NCI-H187 treated with DMSO at 0.1 percent for 48 hours (cell line): ENCODE measurements at regions not wholly inside any gene's neighbourhood (a gene's known extent, or its start where the extent isn't known, plus 50 kb on each side); places are given as distances from the start of the nearest gene placed in this dataset.
"Not testable (repeated sequence)": the region's sequence is repeated elsewhere in the genome, so short reads cannot be mapped to it uniquely, and the experiment has no call there.

ENCODE experiments used
- DNase-seq: peaks from one replicate; lab custom pipeline; 2025; lab: John Stamatoyannopoulos, UW

DNA sequence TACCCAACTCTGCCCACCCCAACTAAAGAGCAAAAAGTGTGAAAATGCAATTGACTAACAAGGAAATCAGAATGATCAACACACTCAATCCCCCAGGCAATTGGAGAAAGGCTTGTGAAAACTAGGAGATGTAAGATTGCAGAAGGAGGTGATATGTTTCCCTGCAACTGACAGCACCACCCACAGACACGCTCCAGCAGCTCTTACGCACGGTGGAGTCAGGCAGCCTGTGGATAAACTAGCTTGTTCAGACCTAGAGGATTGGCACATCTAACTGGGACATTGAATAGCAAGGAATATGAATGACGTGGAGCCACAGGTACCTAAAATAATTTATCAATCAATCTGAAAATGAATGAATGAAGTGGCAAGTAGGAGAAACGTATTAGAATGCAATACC, 125.7 kb upstream of the MYO3A start:
- DNase-seq: no peak

DNA sequence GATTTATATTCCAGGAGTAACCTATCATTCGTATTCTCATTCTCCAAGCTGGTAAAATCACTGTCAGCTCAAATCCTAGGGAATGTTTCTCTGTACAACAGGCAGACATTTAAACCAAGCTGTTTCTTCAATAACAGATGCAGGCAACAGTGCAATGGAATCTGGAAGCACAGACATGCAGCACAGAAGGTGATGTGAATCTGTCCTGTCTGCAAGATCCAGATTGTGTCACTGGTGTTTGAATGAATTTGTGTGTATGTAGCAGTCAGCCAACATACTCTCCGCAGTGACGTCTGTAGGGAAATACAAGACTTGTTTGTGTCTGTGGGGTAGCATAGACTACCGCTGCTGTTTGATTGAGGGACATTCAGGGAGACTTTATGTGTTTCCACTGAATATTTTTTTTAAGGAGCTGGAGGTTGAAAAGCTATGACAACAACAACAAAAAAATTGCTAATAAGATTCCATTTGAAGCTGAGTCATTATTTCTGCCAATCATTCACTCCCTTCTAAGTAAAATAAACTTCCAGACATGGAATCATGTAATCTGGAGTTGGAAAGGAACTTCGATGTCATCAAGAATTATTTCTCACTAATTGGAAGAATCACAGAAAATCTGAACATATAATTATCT, 122.9 kb upstream of the MYO3A start:
- DNase-seq: no peak

DNA sequence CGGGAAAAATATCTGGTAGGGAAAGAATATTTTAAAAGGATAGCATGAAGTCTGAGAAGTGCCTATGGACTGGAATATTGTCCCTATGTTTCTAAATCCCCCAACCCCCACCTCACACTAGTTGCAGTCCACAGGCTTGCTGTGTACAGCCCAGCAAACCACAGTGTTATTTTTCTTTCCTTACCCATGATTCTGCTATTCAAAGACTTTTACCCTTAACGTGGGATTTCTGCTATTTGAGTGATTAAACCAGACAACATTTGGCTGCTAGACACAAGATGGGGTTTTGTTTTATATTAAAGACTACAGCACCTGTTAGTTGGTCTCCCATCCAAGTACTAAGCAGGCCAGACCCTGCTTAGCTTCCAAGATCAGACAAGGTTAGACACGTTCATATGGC, 120.5 kb upstream of the MYO3A start:
- no peak for DNase-seq

DNA sequence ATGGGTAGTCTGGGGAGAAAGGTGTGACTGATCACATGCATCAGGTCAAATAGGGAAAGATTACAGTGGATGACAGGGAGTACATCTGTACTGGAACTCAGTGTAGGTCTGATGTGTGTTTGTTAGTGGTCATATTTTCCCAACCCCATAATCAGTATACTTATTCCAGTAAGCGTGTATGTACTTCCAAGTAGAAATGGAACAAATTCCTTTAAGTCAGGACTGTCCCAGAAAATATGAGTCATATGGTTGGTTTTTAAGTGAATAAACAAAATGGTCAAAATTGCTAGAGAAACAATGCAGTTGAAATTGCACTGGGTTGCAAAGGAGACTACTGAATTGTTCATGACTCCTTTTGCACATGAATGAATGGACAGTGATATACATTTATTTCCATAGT, 118.8 kb upstream of the MYO3A start:
- no peak for DNase-seq

DNA sequence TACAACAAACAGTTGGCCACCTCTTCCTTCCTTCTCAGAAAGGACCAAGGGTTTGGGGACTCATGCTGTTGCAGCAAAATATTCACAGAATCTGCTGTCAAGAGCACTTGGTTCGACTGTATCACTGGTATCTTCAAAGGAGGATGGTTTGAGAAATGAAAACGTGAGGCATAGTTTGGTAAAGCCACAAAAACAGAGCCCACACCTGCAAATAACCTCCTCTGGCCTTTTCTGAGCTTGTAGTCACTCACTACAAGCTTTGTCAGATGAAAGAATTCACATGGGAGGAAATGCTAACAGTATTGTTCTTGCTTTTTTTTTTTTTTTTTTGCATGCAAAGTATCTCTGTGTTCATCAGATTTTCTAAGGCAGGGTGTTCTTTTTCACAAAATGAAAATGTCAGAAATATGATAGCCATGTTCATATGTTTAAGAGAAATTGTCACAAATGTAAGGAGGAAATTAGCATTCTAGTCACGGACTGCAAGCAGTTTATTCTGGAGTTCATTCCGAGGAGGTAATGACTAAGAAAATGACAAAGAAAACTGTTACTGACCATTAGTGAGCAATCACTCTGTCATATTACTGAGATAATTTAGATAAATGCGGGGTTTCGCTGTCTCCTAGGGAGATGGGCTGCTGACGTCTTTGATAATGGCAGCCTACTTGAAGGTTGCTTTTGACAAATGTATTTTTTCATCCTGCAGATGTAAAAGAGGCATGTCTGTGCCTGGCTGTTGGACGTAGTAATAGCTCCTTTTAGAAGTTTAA, 117.8 kb upstream of the MYO3A start:
- no peak for DNase-seq

DNA sequence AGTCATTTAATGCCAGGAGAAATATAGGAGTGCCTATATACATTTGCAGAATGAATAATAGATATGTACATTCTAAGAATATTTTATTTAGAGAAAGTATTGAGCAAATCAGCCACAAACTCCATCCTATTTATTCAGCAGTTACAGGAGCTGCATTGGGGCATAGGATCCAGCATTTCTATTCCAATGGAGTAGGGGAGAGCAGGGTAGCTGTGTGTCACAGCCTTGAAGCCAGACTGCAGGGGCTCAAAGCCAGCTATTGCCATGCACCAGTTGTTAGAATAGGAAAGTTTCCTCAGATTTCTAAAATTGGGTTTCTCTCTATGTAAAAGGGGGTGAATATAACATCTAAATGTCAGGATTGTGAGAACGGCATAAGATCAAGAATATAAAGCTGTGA, 116.8 kb upstream of the MYO3A start:
- DNase-seq: no peak

DNA sequence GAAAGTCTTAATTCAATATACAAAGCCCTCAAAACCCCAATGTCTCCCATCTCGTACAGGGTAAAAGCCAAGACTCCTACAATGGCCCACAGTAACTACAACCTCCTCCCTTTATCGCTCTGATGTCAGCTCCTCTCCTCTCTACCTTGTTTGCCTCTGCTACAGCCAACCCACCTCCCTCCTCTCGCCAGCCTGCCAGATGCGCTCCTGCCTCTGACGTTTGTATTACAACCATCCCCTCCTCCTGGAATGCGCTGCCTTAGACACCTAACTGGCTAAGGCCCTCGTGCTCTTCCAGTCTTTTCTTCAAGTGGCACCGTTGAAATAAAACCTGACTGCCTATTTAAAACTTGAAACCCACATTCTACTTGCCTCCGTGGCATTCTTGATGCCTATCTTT, 115.3 kb upstream of the MYO3A start:
- no peak for DNase-seq

DNA sequence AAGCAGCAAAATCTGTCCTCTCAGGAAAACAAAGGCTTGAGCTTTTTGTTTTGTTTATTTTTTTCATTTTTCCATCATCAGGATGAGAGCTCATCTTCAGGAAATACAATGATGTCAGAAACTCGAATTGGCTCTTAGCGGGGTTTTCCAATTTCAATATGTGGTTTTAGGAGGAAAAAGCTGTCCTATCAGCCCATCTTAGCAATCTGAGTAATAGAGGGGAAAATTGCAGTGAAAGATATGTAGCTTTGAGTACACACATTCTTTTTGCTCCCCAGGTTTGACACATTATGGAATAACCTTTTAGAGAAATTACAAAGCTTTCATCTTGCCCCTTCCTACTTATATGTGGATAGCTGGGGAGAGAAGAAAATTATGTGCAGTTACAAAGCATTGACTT, 113.6 kb upstream of the MYO3A start:
- DNase-seq: no peak

DNA sequence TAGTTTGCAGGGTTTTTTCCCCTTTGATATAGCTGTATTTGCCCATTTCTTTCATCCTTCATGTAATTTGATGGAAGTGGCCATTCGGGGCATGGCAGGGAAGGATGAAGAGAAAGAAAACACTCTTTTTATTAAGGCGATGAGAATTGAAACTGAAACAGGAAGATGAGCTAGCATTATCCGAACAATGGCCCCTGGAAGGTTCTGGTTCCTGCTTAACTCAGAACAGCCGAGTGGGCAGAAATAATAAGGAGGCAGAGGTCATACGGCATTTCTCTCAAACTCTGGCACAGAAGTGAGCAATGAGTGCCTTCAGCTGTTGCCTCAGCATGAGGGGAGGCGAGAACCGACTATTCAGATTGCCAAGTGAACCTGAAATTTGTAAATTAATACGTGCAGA, 113.2 kb upstream of the MYO3A start:
- DNase-seq: no peak

DNA sequence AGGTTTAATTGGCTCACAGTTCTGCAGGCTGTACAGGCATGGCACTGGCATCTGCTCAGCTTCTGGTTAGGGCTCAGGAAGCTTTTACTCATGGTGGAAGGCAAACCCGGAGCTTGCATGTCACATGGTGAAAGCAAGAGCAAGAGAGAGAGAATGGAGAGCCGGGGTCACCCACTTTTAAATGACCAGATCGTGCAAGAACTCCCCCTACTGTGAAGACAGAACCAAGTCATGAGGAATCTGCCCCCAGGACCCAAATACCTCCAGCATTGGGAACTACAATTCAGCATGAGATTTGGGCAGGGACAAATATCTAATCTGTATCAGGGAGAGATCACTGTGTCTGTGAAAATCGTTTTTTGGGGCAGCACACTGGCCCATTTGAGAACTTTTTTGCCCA, 110.0 kb upstream of the MYO3A start:
- no peak for DNase-seq

DNA sequence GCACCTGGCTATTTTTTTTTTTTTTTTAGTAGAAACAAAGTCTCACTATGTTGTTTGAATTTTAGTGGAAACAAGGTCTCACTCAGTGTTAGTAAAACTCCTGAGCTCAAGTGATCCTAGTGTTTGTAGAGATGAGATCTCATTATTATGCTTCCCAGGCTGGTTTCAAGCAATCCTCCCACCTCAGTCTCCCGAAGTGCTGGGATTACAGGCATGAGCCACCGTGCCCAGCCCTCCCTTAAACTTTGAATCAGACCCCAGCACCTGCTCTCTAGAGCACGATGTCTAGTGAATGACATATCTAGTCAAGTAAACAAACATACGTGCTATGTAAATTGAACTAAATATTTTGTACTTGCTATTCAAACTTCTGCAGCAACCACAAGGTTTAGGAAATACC, 105.6 kb upstream of the MYO3A start:
- no peak for DNase-seq

DNA sequence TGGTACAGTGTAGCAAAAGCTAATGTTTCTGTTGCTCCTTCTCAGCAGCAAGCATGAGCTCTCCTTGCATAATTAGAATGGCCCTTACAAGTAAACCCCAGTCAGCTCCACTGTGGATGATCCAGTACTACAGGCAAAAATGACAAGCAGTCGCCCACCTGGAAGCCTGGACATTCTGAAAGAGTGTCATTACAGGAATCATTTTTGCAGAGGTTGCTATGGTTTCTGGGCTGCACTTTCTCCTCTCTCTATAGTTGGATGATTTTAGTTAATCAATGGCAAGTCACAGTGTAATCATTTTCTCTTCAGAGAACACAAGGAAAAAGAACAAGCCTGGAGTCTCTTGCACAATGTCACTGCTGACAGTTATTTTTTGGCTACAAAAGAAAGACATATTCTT, 102.9 kb upstream of the MYO3A start:
- no peak for DNase-seq

DNA sequence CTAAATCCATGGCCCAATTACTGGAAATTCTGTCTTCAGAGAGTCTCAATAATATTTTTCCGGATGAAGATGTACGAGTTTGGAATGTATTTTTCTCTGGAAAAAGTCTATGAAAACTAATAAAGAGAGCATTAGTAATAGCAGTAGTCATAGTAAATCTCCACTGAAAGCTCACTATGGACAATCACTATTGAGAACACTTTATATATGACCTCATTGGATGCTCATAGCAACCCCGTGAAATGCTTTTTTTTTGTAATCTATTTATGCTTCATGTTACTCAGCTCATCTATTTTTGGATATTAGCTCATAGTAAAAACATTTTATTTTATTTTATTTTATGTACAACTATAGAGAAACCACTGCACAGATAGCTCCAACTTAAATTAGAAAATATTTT, 94.3 kb upstream of the MYO3A start:
- no peak for DNase-seq

DNA sequence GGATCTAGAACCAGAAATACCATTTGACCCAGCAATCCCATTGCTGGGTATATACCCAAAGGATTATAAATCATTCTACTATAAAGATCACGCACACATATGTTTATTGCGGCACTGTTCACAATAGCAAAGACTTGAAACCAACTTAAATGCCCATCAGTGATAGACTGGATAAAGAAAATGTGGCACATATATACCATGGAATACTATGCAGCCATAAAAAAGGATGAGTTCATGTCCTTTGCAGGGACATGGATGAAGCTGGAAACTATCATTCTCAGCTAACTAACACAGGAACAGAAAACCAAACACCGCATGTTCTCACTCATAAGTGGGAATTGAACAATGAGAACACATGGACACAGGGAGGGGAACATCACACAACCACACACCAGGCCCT, 93.2 kb upstream of the MYO3A start:
- DNase-seq: not testable (repeated sequence)

DNA sequence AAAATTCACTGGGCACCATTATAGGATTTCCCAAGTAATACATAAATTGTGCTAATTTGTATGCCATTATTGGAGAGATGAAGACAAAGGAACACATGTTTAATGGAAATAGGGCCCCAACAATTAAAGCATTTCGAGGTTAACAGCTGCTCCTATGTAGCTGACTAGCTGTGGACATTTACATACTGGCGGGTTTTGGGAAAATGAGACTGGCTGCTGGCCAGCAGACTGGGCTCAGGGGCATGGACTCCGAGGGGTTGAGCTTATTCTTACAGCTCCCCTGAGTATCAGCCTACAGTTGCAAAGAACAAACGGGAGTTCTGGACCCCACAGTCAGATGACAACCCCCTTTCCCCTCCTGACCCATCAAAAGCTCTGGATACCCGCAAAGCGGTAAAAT, 91.9 kb upstream of the MYO3A start:
- no peak for DNase-seq

DNA sequence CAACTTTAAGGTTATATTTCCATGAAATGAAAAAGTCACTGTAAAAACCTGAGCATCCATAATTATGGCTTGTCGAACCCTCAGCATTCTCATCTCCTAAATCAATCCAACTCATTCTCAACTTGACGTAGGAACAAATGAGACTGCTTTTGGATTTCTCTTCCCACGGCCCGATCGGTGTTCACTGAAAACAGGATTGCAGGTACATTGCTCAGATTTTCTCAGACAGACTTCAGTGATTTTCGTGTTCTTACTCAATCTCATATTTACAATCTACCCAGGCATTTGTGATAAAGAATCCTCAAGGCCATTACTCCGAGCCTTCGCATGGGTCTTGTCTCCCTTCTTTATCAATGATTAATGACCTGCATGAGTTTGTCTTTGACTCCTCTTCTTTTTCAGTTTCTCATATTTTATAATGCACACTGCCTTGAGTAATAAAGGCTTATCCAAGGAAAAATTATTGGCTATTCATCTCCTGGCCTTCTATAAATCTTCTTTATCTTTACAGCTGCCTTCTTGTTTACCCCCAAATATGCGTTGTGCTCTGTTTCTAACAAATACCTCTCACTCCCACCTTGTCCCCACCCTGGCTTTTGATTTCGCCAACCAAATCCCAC, 90.4 kb upstream of the MYO3A start:
- DNase-seq: no peak

DNA sequence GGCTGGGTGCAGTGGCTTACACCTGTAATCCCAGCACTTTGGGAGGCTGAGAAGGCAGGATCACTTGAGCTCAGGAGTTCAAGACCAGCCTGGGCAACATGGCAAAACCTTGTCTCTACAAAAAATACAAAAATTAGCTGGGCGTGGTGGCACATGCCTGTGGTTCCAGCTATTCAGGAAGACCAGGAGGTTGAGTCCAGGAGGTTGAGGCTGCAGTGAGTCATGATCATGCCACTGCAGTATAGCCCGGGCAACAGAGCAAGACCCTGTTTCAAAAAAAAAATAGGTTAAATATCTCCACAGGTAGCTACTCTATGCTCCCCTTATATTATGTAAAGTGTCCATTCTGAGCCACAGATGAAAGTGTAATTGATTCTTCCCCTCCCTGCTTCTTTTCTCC, 89.3 kb upstream of the MYO3A start:
- DNase-seq: not testable (repeated sequence)

DNA sequence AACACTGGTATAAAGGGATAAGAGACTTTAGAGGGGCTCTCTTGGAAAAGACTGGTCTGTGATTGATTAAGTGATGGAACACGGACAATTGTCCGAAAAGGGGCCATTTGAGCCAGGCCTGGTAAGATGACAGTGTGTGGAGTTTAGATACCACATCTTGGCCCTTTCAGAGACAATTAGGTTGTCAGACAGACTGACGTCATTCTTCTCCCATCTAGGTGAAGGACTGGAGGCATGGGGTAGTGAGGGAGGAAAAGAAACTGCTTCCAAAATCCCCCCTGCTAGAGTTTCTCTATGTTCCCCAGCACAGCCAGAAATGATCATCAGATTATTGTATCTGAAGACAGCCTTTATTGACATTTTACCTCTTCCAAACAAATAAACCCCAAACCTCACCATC, 84.8 kb upstream of the MYO3A start:
- DNase-seq: no peak

DNA sequence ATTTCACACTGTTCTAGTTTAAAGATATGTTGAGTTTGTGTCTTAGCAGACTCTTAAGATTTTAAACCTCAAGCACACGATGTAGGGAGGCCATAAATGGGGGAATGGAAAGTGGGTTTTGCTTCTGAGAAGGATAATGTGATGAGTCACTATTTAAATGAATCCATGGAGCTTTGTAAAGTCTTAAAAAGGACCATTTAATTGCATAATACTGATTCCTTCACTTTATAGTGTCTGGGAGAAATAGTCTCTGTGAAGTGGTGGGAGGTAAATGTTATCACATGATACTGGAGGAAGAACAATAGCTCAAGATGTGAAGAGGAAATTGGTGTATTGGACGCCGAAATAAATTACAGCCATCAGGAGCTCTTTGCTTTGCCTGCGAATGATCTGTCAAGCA, 84.0 kb upstream of the MYO3A start:
- DNase-seq: no peak

DNA sequence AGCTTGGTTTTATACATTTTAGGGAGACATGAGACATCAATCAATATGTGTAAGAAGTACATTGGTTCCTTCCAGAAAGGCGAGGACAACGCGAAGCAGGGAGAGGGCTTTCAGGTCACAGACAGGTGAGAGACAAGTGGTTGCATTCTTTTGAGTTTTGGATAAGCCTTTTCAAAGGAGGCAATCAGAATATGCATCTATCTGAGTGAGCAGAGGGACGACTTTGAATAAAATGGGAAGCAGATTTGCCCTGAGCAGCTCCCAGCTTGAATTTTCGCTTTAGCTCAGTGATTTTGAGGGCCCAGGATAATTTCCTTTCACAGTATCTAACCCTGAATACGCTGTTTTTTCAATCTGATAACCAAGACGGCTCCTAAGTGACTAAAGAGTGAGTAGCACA, 82.5 kb upstream of the MYO3A start:
- DNase-seq: no peak

DNA sequence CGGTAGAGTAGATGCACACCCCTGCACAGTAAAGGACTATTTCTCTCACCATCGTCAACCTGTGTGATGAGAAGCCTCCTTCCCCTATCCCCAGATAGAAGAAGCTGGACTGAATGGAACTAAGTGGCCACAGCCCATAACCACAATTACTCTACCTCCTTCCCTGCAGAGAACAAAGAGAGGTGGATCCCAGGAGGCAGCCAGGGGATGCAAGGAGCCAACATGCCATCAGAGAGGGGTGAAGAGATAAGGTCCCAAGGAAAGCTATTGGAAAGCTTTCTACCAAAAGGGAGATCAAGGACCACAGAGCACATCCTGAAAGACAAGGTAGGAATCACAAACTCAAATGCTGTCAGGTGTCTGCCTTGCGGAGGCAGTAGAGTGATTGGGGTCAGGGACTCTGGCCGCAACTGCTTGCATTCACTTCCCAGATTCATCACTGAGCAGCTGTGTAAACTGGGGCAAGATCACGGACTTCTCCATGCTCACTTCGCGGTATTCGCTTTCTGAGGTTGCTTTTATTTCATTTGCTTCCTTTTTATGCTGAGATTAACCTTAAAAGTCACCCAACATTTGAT, 81.6 kb upstream of the MYO3A start:
- no peak for DNase-seq

DNA sequence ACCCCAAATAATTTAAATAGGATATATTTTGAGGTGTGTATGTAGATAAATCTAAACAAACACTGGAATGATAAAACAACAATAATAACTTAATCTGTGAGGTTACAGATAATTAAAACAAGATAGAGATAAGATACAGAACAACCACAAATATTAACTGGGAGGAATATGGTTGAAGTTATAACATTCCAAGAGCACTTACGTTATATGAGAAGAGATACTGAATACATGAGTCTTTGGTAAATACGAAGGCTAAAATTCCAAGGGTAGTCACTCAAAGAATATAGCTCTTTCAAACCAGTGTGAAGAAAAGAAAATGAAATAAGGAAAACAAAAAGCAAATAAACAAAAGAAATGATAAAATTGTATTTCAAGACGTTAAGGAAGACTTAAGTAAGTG, 76.0 kb upstream of the MYO3A start:
- DNase-seq: no peak

DNA sequence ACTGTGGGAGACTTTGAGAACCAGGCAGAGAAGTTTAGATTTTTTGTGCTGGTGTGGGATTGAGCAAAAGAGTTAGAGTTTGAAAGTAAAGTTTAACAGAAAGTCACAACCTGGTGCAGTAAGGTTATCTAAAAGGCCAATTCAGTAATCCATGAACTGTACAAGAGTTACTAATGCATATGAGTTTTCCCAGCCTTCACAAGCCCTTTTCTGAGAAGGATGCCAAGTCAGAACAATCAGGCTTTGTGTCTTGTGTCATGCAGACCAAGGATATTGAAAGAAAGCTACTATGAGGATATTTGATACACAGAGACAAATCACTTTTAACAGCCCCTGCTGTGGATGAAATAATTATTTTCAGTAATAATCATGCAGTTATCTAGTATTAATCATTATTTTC, 68.8 kb upstream of the MYO3A start:
- DNase-seq: no peak
